ENCODE measurements at regions not wholly inside any gene's neighbourhood (a gene's known extent, or its start where the extent isn't known, plus 50 kb on each side); places are given as distances from the start of the nearest gene placed in this dataset.

DNA sequence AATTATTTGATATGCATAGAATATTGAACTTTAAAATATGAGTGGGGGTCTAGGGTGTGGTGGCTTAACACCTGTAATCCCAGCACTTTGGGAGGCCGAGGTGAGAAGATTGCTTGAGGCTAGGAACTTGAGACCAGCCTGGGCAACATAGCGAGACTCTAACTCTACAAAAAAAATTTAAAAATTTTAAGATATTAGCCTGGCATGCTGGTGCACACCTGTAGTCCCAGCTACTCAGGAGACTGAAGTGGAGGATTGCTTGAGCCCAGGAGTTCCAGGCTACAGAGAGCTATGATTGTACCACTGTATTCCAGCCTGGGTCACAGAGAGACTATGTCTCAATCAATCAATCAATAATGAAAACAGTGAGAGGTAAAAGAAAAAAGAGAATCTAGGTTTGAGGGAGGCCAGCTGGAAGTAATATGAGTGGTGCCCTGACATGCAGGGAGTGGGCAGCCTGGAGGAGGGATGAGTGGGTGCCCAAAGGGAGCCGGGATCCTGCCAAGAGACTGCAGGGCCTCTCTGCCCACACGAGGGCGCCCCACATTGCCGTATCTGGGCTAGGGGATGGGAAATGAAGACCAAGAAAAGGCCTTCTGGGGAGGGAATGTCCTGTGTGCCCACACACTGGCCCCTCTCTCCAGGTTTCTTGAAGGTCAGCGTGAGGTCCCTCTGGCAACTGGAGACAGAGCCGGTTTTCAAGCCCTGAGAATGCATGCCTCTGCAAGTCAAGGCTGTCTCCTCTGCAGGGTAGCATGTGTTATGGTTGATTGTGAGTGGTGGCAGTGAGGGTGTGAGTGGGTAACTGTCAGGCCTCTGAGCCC lies 93.9 kb upstream of the PPM1J start:
- no peak overlapping the region for H3K14ac ChIP-seq (replicated peaks; ENCODE audit: low read depth, low read length)
- no peaks in the 10 kb centered on the region for H3K79me1 ChIP-seq (ENCODE audit: low read depth in 1 of 2, low read length in 2 of 2)
- H2BK120ac ChIP-seq (ENCODE audit: low read depth, low read length), result no peak overlapping the region
- no peak overlapping the region for H2BK5ac ChIP-seq (ENCODE audit: low read depth, low read length, poor library complexity, severe bottlenecking)
- dilution Hi-C loops (cut with HindIII; ENCODE audit: low sequenced_read_pairs, unreplicated experiment), result no loop called here
- no peak overlapping the region for H4K91ac ChIP-seq (ENCODE audit: insufficient read depth, low read depth, low read length)
- CTCF ChIA-PET, result interaction anchor here (0.7 to 1.6 kb wide), 6 partner anchors 10 to 234 kb away, joined by 3 to 7 read pairs (median 3); no protein-coding TSS in a partner anchor
- DNase-seq, result peak; percentile 57
- intact Hi-C loops (cut with micrococcal nuclease), result loop anchor here (1.0 to 2.0 kb wide), 4 partner anchors 72 to 264 kb away; partner anchors contain the start of genes LRIG2 and SLC16A1
- peak; percentile 89 for TF ChIP-seq RAD21 (IDR thresholded peaks at IDR 0.05; ENCODE audit: low read length)
- TF ChIP-seq, protein P1, sequence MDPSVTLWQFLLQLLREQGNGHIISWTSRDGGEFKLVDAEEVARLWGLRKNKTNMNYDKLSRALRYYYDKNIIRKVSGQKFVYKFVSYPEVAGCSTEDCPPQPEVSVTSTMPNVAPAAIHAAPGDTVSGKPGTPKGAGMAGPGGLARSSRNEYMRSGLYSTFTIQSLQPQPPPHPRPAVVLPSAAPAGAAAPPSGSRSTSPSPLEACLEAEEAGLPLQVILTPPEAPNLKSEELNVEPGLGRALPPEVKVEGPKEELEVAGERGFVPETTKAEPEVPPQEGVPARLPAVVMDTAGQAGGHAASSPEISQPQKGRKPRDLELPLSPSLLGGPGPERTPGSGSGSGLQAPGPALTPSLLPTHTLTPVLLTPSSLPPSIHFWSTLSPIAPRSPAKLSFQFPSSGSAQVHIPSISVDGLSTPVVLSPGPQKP (IDR thresholded peaks at IDR 0.05; ENCODE audit: borderline replicate concordance, low read depth, low read length), result no peak
- TF ChIP-seq MAZ (IDR thresholded peaks at IDR 0.05; ENCODE audit: borderline replicate concordance, low read depth, low read length), result peak; percentile 36; the same call in 1 of the 2 replicates
- TF ChIP-seq MAFK (IDR thresholded peaks at IDR 0.05; ENCODE audit: low read depth, low read length), result no peak
- TF ChIP-seq, protein P2, sequence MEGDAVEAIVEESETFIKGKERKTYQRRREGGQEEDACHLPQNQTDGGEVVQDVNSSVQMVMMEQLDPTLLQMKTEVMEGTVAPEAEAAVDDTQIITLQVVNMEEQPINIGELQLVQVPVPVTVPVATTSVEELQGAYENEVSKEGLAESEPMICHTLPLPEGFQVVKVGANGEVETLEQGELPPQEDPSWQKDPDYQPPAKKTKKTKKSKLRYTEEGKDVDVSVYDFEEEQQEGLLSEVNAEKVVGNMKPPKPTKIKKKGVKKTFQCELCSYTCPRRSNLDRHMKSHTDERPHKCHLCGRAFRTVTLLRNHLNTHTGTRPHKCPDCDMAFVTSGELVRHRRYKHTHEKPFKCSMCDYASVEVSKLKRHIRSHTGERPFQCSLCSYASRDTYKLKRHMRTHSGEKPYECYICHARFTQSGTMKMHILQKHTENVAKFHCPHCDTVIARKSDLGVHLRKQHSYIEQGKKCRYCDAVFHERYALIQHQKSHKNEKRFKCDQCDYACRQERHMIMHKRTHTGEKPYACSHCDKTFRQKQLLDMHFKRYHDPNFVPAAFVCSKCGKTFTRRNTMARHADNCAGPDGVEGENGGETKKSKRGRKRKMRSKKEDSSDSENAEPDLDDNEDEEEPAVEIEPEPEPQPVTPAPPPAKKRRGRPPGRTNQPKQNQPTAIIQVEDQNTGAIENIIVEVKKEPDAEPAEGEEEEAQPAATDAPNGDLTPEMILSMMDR (conservative IDR thresholded peaks at IDR 0.05; ENCODE audit: low read depth, low read length), result peak; percentile 87
- TF ChIP-seq NFE2L2 (IDR thresholded peaks at IDR 0.05; ENCODE audit: low read depth, low read length), result no peak
- peak; percentile 81 for TF ChIP-seq SMC3 (IDR thresholded peaks at IDR 0.05; ENCODE audit: low read depth, low read length)
- no peak for TF ChIP-seq MXI1 (IDR thresholded peaks at IDR 0.05; ENCODE audit: borderline replicate concordance, low read depth, low read length)
- TF ChIP-seq CHD1 (IDR thresholded peaks at IDR 0.05; ENCODE audit: low read depth, low read length), result no peak
- H3K27me3 ChIP-seq (ENCODE audit: control insufficient read depth, insufficient read depth, low read length), result peaks cover 9% of the 10 kb centered on the region
- in situ Hi-C loops (cut with MboI; ENCODE audit: low sequenced_read_pairs), result loop anchor here (5.0 kb wide), 2 partner anchors 92 to 233 kb away; partner anchors contain the start of gene PPM1J
- POLR2A ChIA-PET (ENCODE audit: unreplicated experiment), result no interaction called here
- no peak overlapping the region for H2AK9ac ChIP-seq (replicated peaks; ENCODE audit: low read depth, low read length, poor library complexity)
- no peak overlapping the region for H4K8ac ChIP-seq (ENCODE audit: low read depth in 2 of 2, low read length in 2 of 2)
- H3K9me3 ChIP-seq (ENCODE audit: control insufficient read depth, insufficient read depth, low read length), result no peaks in the 10 kb centered on the region
- H2BK20ac ChIP-seq (ENCODE audit: low read depth, low read length), result no peak overlapping the region
- no peaks in the 10 kb centered on the region for H3K4me1 ChIP-seq (ENCODE audit: control insufficient read depth, insufficient read depth, low read length)
- no peak overlapping the region for H2AK5ac ChIP-seq (ENCODE audit: low read depth, low read length)
- no peak overlapping the region for H3K4ac ChIP-seq (ENCODE audit: low read depth, low read length)
- no peak overlapping the region for H3K27ac ChIP-seq (ENCODE audit: insufficient read depth, low read length)
- no peak overlapping the region for H3K56ac ChIP-seq (ENCODE audit: extremely low read depth, insufficient read depth, low read length)
- no peak overlapping the region for H2BK15ac ChIP-seq (ENCODE audit: low read depth, low read length)
- no peak overlapping the region for H4K5ac ChIP-seq (ENCODE audit: low read depth, low read length)
- H2AFZ ChIP-seq (replicated peaks; ENCODE audit: low read length, poor library complexity), result peak overlapping the region; percentile 76
- H3K9me1 ChIP-seq (ENCODE audit: insufficient read depth, low read length), result no peaks in the 10 kb centered on the region
- H3K4me3 ChIP-seq (ENCODE audit: insufficient read depth, low read depth, low read length), result no peak overlapping the region
- no peak overlapping the region for H3K9ac ChIP-seq (ENCODE audit: low read depth, low read length)
- H3K18ac ChIP-seq (ENCODE audit: low read depth, low read length), result no peak overlapping the region
- no TSS peak for BruUV-seq (replicated peaks)
- H3K4me2 ChIP-seq (ENCODE audit: low read depth, low read length), result no peak overlapping the region
- 0% methylated on average over 2 of the region's 8 CpGs; no CpG with 5 or more reads in 1 of the 2 experiments for WGBS, 2 experiments (ENCODE audit: extremely low coverage in 2 of 2, insufficient read length in 1 of 2)
- H3K23ac ChIP-seq (ENCODE audit: low read depth, low read length), result no peak overlapping the region
- H3K36me3 ChIP-seq (ENCODE audit: control insufficient read depth, insufficient read depth, low read length), result no peaks in the 10 kb centered on the region
- no peaks in the 10 kb centered on the region for H4K20me1 ChIP-seq (ENCODE audit: insufficient read depth, low read length)
- peak; percentile 98 for ATAC-seq (ENCODE audit: low read depth)

All from IMR-90 (cell line).